Naive thymus-derived CD8-positive, alpha-beta T cell (primary cell): ENCODE measurements at regions not wholly inside any gene's neighbourhood (a gene's known extent, or its start where the extent isn't known, plus 50 kb on each side); places are given as distances from the start of the nearest gene placed in this dataset.
"Not testable (repeated sequence)": the region's sequence is repeated elsewhere in the genome, so short reads cannot be mapped to it uniquely, and the experiment has no call there.

Experiments
- ATAC-seq, 2 donors: fragments of 150-1000 bp; cut with Tn5 transposase in 1 of 2; sonication (Bioruptor Pico), chemical (Tn5 transposase) in 1 of 2; 1 replicate in 1 of 2; 2 replicates in 1 of 2; pipeline ENCODE4 v1.10.0; 2021; ENCODE audit warnings: mild to moderate bottlenecking in 2 of 2, moderate library complexity in 2 of 2
- POLR2A ChIA-PET: fragments of 350-600 bp; sonication (Branson Sonifier 250); formaldehyde crosslinking; loops from one replicate; lab custom pipeline; 2021; ENCODE audit warnings: antibody characterized with exemption; lab: Charles Lee
- DNase-seq, 10 donors: peaks; one replicate each; pipeline versions ENCODE4 v3.0.0 to v3.0.0-alpha.2; 2020 to 2022
- H3K27ac Mint-ChIP-seq, 10 donors: one replicate each; pipeline ENCODE4 v1.8.0; 2020 to 2022; ENCODE audit warnings: mild to moderate bottlenecking in 10 of 10, mixed read lengths in 10 of 10, moderate library complexity in 4 of 10, inconsistent platforms in 1 of 10
- H3K27me3 Mint-ChIP-seq, 5 donors: one replicate each; pipeline ENCODE4 v1.8.0; 2021 to 2022; ENCODE audit warnings: mixed read lengths in 5 of 5
- H3K36me3 Mint-ChIP-seq, 3 donors: one replicate each; pipeline ENCODE4 v1.8.0; 2020 to 2022; ENCODE audit warnings: mixed read lengths in 3 of 3, mild to moderate bottlenecking in 2 of 3, inconsistent platforms in 1 of 3
- H3K4me1 Mint-ChIP-seq, 4 donors: one replicate each; pipeline ENCODE4 v1.8.0; 2021 to 2022; ENCODE audit warnings: mixed read lengths in 4 of 4
- H3K4me3 Mint-ChIP-seq, 10 donors: one replicate each; pipeline ENCODE4 v1.8.0; 2020 to 2022; ENCODE audit warnings: mild to moderate bottlenecking in 10 of 10, mixed read lengths in 10 of 10, moderate library complexity in 6 of 10, inconsistent platforms in 1 of 10
- H3K9me3 Mint-ChIP-seq, 9 donors: one replicate each; pipeline ENCODE4 v1.8.0; 2020 to 2022; ENCODE audit warnings: mixed read lengths in 9 of 9, mild to moderate bottlenecking in 3 of 9, inconsistent platforms in 1 of 9, moderate library complexity in 1 of 9

DNA sequence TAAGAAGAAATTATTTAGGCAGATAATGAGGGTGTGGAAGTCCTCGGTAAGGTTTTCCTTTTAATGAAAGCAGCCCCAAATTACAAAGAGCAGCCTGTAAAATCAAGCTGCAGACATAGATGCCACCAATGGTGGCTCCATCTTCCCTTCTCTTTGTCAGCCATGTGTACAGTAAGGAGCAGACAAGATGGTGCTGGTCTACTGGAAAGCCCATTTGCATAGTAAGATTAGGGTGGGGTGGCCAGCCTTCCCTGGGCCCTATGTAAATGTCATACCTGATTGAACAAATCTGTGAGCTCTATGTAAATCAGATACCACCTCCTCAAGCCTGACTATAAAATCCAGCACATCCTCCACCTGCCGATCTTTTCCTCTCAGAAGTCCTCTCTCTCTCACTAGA is 154.4 kb upstream of the SERTAD2 start:
- ATAC-seq = no peak
- Mint-ChIP-seq H3K27ac (peak overlapping the region in 1 of 10 donors; percentile 47), H3K36me3 (no peaks in the 10 kb centered on the region), H3K4me3 (no peak overlapping the region), H3K4me1 (peaks cover 6 to 26% (median 14%) of the 10 kb centered on the region in 4 donors), H3K9me3 (no peaks in the 10 kb centered on the region), H3K27me3 (no peaks in the 10 kb centered on the region)
- DNase-seq = no peak
- POLR2A ChIA-PET = interaction anchor here (0.6 to 1.3 kb wide), 5 partner anchors 11 to 497 kb away, joined by 3 to 4 read pairs (median 3); no protein-coding TSS in a partner anchor

DNA sequence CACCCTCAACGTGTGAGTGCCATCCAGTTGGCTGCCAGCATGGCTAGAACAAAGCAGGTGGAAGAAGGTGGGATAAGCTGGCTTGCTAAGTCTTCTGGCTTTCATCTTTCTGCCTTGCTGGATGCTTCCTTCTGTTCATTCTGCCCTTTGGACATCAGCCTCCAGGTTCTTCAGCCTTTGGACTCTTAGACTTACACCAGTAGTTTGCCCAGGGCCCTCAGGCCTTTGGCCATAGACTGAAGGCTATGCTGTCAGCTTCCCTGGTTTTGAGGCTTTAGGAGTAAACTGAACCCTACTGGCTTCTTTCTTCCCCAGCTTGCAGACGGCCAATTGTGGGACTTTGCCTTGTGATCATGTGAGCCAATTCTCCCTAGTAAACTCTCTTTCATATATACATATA is 155.0 kb upstream of the SERTAD2 start:
- no peak overlapping the region for H3K4me3 Mint-ChIP-seq

DNA sequence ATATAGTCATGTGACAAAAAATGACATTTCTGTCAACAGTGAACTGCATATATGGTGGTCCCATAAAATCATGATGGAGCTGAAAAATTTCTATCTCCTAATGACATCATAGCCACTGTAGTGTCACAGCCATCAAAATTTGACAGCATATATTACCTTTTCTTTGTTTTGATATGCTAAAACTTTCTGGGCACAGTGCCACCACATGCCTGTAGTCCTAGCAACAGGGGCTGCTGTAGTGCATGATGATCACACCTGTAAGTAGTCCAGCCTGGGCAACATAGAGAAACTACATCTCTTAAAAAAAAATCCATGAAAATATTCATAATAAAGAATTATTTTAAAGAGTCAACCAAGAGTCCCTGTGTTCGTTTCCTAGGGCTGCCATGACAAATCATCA is 155.5 kb upstream of the SERTAD2 start:
- DNase-seq (peak in 1 of 10 donors; percentile 10), ATAC-seq (peak in 1 of 2 donors; percentile 29)
- Mint-ChIP-seq H3K27ac (no peak overlapping the region), H3K27me3 (no peaks in the 10 kb centered on the region), H3K36me3 (no peaks in the 10 kb centered on the region), H3K9me3 (no peaks in the 10 kb centered on the region), H3K4me3 (no peak overlapping the region), H3K4me1 (peaks cover 6 to 26% (median 14%) of the 10 kb centered on the region in 4 donors)
- POLR2A ChIA-PET = interaction anchor here (1.2 kb wide), 1 partner anchor 156 kb away, joined by 3 read pairs; no protein-coding TSS in a partner anchor

More for the DNA sequence above, 155.0 kb upstream of the SERTAD2 start:
- ATAC-seq = no peak
- POLR2A ChIA-PET = interaction anchor here (0.8 to 1.2 kb wide), 3 partner anchors 11 to 156 kb away, joined by 3 read pairs; no protein-coding TSS in a partner anchor
- no peak for DNase-seq
- H3K9me3 Mint-ChIP-seq = no peaks in the 10 kb centered on the region
- H3K36me3 Mint-ChIP-seq = no peaks in the 10 kb centered on the region
- peak overlapping the region in 2 of 10 donors; percentile 47 to 69 for H3K27ac Mint-ChIP-seq
- H3K27me3 Mint-ChIP-seq = no peaks in the 10 kb centered on the region
- peaks cover 6 to 26% (median 14%) of the 10 kb centered on the region in 4 donors for H3K4me1 Mint-ChIP-seq

DNA sequence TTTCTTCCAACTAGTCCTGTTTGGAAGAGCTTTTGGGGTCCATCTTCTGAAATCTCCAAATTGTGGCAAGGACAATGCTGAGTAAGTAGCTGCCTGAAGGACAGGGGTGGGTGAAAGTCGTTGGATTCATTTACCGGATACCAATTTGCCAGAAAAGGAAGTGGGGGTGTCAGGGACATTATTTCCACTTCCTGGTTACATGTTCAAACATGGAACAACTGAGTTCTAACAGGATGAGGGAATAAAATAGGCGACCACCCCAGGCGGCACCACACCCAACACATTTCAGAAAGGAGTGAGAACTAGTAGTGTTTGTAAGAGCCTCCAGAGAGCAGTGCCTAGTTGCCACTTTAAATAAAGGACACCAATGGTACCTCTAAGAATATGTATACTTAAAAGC is 158.6 kb upstream of the SERTAD2 start:
- no peak for DNase-seq
- peaks cover 7 to 19% (median 17%) of the 10 kb centered on the region in 4 donors for H3K4me1 Mint-ChIP-seq
- ATAC-seq = no peak
- POLR2A ChIA-PET = no interaction called here
- no peaks in the 10 kb centered on the region for H3K36me3 Mint-ChIP-seq
- H3K4me3 Mint-ChIP-seq = peak overlapping the region in 1 of 10 donors; percentile 33
- peak overlapping the region in 5 of 10 donors; percentile 5 to 67 (median 41) for H3K27ac Mint-ChIP-seq
- no peaks in the 10 kb centered on the region for H3K27me3 Mint-ChIP-seq
- no peaks in the 10 kb centered on the region for H3K9me3 Mint-ChIP-seq

DNA sequence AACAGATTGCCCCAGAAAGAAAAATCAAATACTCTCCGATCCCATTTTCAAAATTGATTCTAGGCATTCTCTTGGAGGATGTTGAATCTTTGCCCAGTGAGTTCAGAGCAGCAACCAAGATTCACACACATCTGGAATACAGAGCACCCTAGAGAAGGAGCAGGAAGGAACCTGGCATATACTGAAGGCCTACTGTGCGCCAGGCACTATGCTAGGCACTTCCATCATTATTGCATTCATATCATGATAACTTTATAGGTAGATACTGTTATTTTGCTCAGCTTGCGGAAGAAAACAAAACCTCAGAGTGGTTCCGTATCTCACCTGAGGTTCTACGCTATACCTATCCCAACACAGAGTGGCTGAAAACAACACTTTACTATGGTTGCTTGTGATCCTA is 160.3 kb upstream of the SERTAD2 start:
- H3K36me3 Mint-ChIP-seq = no peaks in the 10 kb centered on the region
- H3K9me3 Mint-ChIP-seq = no peaks in the 10 kb centered on the region
- peak overlapping the region in 1 of 10 donors; percentile 21 for H3K27ac Mint-ChIP-seq
- ATAC-seq = no peak
- H3K4me3 Mint-ChIP-seq = no peak overlapping the region
- POLR2A ChIA-PET = interaction anchor here (0.7 to 0.9 kb wide), 3 partner anchors 11 to 169 kb away, joined by 3 to 5 read pairs (median 3); no protein-coding TSS in a partner anchor
- peaks cover 11 to 23% (median 22%) of the 10 kb centered on the region in 4 donors for H3K4me1 Mint-ChIP-seq
- no peak for DNase-seq
- no peaks in the 10 kb centered on the region for H3K27me3 Mint-ChIP-seq

DNA sequence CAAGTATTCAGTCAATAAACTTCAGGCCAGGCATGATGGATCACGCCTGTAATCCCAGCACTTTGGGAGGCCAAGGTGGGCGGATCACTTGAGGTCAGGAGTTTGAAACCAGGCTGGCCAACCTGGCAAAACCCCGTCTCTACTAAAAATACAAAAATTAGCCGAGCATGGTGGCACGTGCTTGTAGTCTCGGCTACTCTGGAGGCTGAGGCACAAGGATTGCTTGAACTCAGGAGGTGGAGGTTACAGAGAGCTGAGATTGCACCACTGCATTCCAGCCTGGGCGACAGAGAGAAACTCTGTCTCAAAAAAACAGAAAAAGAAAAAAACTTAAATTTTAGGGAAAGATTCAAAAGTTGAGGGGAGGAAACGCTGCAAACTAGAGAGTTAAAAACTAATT is 162.8 kb upstream of the SERTAD2 start:
- not testable (repeated sequence) for H3K36me3 Mint-ChIP-seq, H3K4me3 Mint-ChIP-seq, DNase-seq, ATAC-seq, H3K9me3 Mint-ChIP-seq, H3K27me3 Mint-ChIP-seq
- H3K4me1 Mint-ChIP-seq = peaks cover 17 to 47% (median 44%) of the 10 kb centered on the region in 4 donors
- POLR2A ChIA-PET = interaction anchor here (0.6 kb wide), 1 partner anchor 68 kb away, joined by 7 read pairs; no protein-coding TSS in a partner anchor
- peak overlapping the region in 4 of 10 donors; percentile 25 to 59 (median 46) for H3K27ac Mint-ChIP-seq

DNA sequence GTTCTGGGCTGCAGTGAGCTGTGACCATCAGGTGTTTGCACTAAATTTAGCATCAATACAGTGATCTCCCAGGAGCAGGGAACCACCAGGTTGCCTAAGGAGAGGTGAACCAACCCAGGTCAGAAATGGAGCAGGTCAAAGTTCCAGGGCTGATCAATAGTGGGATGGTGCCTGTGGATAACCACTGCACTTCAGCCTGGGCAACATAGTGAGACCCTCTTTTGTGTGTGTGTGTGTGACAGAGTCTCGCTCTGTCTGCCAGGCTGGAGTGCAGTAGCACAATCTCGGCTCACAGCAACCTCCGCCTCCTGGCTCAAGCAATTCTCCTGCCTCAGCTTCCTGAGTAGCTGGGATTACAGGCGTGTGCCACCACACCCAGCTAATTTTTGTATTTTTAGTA is 163.7 kb upstream of the SERTAD2 start:
- no peak overlapping the region for H3K4me3 Mint-ChIP-seq
- no peaks in the 10 kb centered on the region for H3K36me3 Mint-ChIP-seq
- no peaks in the 10 kb centered on the region for H3K9me3 Mint-ChIP-seq
- H3K27ac Mint-ChIP-seq = peak overlapping the region in 5 of 10 donors; percentile 43 to 53 (median 47)
- no peaks in the 10 kb centered on the region for H3K27me3 Mint-ChIP-seq
- POLR2A ChIA-PET = interaction anchor here (0.6 to 3.5 kb wide), 4 partner anchors 14 to 69 kb away, joined by 4 to 35 read pairs (median 12); no protein-coding TSS in a partner anchor
- peaks cover 12 to 46% (median 42%) of the 10 kb centered on the region in 4 donors for H3K4me1 Mint-ChIP-seq
- DNase-seq = no peak
- ATAC-seq = no peak

DNA sequence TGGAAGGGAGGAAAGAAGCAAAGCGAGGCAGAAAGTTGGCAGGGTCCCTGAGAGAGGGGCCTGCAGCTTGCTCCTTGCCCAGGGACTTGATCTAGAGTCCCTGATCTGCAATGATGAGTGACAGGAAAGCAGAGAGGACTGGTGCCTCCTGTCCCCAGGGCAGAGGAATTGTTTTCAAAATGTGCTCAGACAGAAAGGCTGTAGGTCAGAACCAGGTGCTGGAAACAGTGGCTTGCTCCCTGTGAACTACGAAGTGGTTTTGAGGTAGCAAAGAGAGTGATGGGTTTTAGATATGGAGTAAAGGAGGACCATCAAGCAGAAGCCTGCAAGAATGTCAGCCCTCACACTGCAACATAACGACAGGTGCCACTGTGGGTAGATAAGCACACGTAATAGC is 164.9 kb upstream of the SERTAD2 start:
- H3K27me3 Mint-ChIP-seq = no peaks in the 10 kb centered on the region
- peak overlapping the region; percentile 75 to 100 (median 97) for H3K27ac Mint-ChIP-seq
- no peaks in the 10 kb centered on the region for H3K9me3 Mint-ChIP-seq
- peak overlapping the region in 9 of 10 donors; percentile 32 to 89 (median 64) for H3K4me3 Mint-ChIP-seq
- POLR2A ChIA-PET = interaction anchor here (0.7 to 3.8 kb wide), 7 partner anchors 12 to 209 kb away, joined by 3 to 61 read pairs (median 17); partner anchors contain the start of gene SERTAD2
- H3K36me3 Mint-ChIP-seq = no peaks in the 10 kb centered on the region
- no peak for ATAC-seq
- peak in 2 of 10 donors; percentile 6 to 13 for DNase-seq
- H3K4me1 Mint-ChIP-seq = peaks cover 15 to 47% (median 42%) of the 10 kb centered on the region in 4 donors

DNA sequence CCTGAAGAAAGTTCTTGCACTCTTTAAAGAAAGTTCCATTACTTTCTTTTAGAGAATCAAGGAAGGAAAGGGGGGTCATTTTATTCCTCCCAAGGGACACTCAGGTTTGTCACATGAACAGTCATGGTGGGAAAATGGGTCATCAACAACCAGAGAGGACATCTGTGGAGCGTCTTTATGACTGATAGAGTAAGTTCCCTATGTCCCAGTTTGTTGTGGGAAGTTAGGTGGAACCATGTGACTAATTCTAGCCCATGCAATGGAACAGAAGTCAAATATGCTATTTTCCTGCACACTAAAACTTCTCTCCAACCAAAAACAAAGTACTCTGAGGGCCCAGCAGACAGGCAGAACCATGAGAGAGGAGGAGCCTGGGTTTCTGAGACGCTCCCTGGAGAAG is 165.6 kb upstream of the SERTAD2 start:
- DNase-seq (no peak), ATAC-seq (no peak)
- Mint-ChIP-seq H3K9me3 (no peaks in the 10 kb centered on the region), H3K27ac (peak overlapping the region; percentile 91 to 100 (median 97)), H3K4me1 (peaks cover 18 to 51% (median 42%) of the 10 kb centered on the region in 4 donors), H3K27me3 (no peaks in the 10 kb centered on the region), H3K4me3 (peak overlapping the region; percentile 44 to 89 (median 76)), H3K36me3 (no peaks in the 10 kb centered on the region)
- POLR2A ChIA-PET = interaction anchor here (0.7 to 3.8 kb wide), 10 partner anchors 9 to 210 kb away, joined by 3 to 61 read pairs (median 10); partner anchors contain the start of gene SERTAD2

DNA sequence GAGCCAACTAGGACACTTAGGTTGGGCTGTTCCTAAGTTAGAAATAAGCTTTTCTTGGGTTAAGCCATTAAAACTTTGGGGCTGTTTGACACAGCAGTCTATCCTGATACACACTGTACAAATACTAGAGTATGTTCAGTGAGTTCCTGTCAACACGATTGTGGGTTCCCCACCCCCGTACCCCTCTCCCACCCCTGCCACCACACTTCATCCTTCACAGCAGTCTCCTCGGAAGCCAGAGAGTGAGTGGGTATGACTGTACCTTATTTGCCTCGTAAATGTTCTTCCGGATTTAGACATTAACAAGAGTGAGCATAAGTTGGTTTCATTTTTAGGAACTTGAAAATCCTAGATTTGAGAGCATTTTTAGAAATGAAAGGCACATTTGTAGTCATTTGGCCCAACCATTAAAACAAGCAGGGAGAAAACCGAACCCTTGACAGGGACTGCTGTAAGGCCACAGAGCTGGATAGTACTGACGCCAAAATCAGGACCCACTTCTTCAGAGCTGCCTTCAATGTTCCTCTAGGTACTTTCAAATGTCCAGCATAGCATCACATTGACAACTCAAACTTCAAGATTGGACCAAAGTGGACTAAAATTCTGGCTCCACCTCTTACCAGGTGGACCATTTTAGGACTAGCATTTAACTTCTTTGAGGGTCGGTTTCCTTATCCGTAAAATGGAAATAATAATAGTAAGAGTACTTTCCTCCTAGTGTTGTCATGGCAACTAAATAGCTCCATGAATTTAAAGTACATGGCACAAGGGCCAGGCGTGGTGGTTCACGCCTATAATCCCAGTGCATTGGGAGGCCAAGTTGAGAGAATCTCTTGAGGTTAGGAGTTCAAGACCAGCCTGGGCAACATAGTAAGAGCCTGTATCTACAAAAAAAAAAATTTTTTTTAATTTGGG is 166.3 kb upstream of the SERTAD2 start:
- peak overlapping the region; percentile 91 to 100 (median 97) for H3K27ac Mint-ChIP-seq
- ATAC-seq (peak; percentile 97 to 98), DNase-seq (peak in 9 of 10 donors; percentile 7 to 84 (median 58))
- H3K36me3 Mint-ChIP-seq = no peaks in the 10 kb centered on the region
- peaks cover 18 to 55% (median 42%) of the 10 kb centered on the region in 4 donors for H3K4me1 Mint-ChIP-seq
- POLR2A ChIA-PET = interaction anchor here (0.6 to 3.8 kb wide), 14 partner anchors 9 to 774 kb away, joined by 3 to 61 read pairs (median 6); partner anchors contain the start of genes AFTPH and SERTAD2
- no peaks in the 10 kb centered on the region for H3K27me3 Mint-ChIP-seq
- no peaks in the 10 kb centered on the region for H3K9me3 Mint-ChIP-seq
- H3K4me3 Mint-ChIP-seq = peak overlapping the region; percentile 44 to 89 (median 76)

DNA sequence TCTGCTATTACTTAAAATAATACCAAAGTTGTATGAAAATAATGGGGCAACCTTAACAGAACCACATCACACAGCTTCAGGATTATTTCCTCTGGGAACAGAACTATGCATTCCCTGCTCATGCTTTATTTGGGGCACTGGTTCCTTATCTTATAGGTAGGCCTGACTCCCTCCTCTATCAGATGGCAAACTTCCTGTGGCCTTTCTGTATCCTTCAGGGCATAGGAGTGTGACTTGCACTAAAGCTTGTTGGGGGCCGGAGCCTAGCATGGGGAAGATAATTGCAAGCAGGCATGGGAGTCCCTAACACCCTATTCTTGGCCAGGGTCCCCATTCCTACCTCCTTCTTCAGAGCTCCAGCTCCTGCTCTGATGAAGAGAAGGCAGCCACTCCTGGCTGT is 167.2 kb upstream of the SERTAD2 start:
- H3K27ac Mint-ChIP-seq = peak overlapping the region in 9 of 10 donors; percentile 55 to 100 (median 97)
- no peaks in the 10 kb centered on the region for H3K9me3 Mint-ChIP-seq
- ATAC-seq = no peak
- peak overlapping the region in 1 of 10 donors; percentile 9 for H3K4me3 Mint-ChIP-seq
- no peaks in the 10 kb centered on the region for H3K27me3 Mint-ChIP-seq
- POLR2A ChIA-PET = interaction anchor here (0.6 to 3.8 kb wide), 9 partner anchors 8 to 775 kb away, joined by 3 to 61 read pairs (median 7); partner anchors contain the start of genes AFTPH and SERTAD2
- H3K36me3 Mint-ChIP-seq = no peaks in the 10 kb centered on the region
- H3K4me1 Mint-ChIP-seq = peaks cover 17 to 62% (median 42%) of the 10 kb centered on the region in 4 donors
- DNase-seq = no peak

DNA sequence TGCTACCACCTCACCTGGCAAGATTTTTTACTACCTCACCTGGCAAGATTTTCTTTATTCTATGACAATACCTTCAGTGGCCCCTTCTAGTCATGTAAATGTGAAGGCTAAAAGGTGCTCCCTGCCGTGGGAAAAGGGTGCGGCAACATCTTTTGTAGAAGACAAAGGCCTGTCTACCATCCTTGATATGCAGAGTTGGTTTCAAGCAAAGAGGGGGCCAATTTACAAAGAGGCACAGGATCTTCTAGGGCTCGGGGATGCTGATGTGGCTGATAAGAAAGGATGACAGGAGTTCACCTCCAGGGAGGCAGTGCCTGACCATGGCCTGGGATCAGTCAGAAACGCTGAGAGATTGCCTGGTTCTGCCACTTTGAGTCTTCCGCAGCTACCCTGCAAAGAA is 165.4 kb upstream of the SLC1A4 start:
- POLR2A ChIA-PET = interaction anchor here (1.0 kb wide), 1 partner anchor 172 kb away, joined by 3 read pairs; no protein-coding TSS in a partner anchor
- peaks cover 12 to 55% (median 34%) of the 10 kb centered on the region in 4 donors for H3K4me1 Mint-ChIP-seq
- H3K4me3 Mint-ChIP-seq = no peak overlapping the region
- no peaks in the 10 kb centered on the region for H3K27me3 Mint-ChIP-seq
- no peaks in the 10 kb centered on the region for H3K9me3 Mint-ChIP-seq
- DNase-seq (no peak), ATAC-seq (no peak)
- H3K27ac Mint-ChIP-seq = peak overlapping the region in 2 of 10 donors; percentile 20 to 56
- H3K36me3 Mint-ChIP-seq = no peaks in the 10 kb centered on the region
